ENCODE measurements at regions not wholly inside any gene's neighbourhood (a gene's known extent, or its start where the extent isn't known, plus 50 kb on each side); places are given as distances from the start of the nearest gene placed in this dataset.

DNA sequence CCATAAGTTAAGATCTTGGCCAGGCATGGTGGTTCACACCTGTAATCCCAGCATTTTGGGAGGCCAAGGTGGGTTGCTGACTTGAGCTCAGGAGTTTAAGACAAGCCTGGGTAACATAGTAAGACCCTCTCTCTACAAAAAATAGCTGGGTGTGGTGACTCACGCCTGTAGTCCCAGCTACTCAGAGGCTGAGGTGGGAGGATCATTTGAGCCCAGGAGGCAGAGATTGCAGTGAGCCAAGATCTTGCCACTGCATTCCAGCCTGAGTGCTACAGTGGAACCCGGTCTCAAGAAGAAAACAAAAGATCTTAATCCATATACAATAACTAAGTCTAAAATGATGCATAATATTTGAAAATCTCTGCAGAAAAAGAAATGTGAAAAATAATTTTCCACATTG is 165.5 kb upstream of the NR5A2 start:
- H3F3A ChIP-seq (ENCODE audit: insufficient read depth, low read length), result no peaks in the 10 kb centered on the region
- no peaks in the 10 kb centered on the region for H3K4me1 ChIP-seq (ENCODE audit: insufficient read depth, low read length, severe bottlenecking)

DNA sequence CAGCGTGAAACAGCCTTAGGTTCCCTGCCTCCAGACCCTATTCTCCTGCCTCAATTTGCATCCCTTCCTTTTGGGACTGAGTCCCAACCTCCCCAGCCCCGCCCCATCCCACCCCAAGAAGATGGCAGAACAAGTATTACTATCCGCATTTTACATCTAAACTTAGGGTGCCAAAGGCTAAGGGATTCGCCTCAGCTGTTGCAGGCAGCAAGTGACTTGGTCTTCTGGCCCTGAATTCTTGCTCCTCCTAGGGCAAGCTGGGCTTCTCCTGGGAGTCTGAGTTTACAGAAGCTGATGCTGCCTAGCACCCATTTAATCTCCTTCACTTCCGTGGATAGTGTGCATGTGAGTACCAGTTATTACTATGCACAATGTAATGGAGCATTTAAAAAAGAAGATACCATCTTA is 161.3 kb upstream of the NR5A2 start:
- H3K9me2 ChIP-seq (ENCODE audit: low read depth, low read length), result no peaks in the 10 kb centered on the region
- no peak overlapping the region for H2AFZ ChIP-seq (ENCODE audit: low read length)

More for the DNA sequence above, 165.5 kb upstream of the NR5A2 start:
- Histone ChIP-seq H3K4me2 (ENCODE audit: low read length) (no peak overlapping the region), H3K9me3 (ENCODE audit: low read length) (no peaks in the 10 kb centered on the region), H3K9me2 (ENCODE audit: low read depth, low read length) (no peaks in the 10 kb centered on the region), H3K79me2 (ENCODE audit: insufficient read depth, low read length) (no peaks in the 10 kb centered on the region), H3K27me3 (ENCODE audit: insufficient read depth, low read length) (no peaks in the 10 kb centered on the region), H3K9ac (ENCODE audit: low read length) (no peak overlapping the region), H3K27ac (ENCODE audit: low read depth, low read length, poor library complexity, severe bottlenecking) (no peak overlapping the region), H4K20me1 (ENCODE audit: insufficient read depth, low read length) (no peaks in the 10 kb centered on the region), H2AFZ (ENCODE audit: low read length) (no peak overlapping the region), H3K4me3 (ENCODE audit: low read depth, low read length, poor library complexity, severe bottlenecking) (no peak overlapping the region), H3K36me3 (ENCODE audit: insufficient read depth, low read length) (no peaks in the 10 kb centered on the region)
- no peak for TF ChIP-seq EZH2 (IDR thresholded peaks at IDR 0.05; ENCODE audit: borderline replicate concordance, low read length)
- TF ChIP-seq, protein P1, sequence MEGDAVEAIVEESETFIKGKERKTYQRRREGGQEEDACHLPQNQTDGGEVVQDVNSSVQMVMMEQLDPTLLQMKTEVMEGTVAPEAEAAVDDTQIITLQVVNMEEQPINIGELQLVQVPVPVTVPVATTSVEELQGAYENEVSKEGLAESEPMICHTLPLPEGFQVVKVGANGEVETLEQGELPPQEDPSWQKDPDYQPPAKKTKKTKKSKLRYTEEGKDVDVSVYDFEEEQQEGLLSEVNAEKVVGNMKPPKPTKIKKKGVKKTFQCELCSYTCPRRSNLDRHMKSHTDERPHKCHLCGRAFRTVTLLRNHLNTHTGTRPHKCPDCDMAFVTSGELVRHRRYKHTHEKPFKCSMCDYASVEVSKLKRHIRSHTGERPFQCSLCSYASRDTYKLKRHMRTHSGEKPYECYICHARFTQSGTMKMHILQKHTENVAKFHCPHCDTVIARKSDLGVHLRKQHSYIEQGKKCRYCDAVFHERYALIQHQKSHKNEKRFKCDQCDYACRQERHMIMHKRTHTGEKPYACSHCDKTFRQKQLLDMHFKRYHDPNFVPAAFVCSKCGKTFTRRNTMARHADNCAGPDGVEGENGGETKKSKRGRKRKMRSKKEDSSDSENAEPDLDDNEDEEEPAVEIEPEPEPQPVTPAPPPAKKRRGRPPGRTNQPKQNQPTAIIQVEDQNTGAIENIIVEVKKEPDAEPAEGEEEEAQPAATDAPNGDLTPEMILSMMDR (IDR thresholded peaks at IDR 0.05; ENCODE audit: low read length), result no peak

DNA sequence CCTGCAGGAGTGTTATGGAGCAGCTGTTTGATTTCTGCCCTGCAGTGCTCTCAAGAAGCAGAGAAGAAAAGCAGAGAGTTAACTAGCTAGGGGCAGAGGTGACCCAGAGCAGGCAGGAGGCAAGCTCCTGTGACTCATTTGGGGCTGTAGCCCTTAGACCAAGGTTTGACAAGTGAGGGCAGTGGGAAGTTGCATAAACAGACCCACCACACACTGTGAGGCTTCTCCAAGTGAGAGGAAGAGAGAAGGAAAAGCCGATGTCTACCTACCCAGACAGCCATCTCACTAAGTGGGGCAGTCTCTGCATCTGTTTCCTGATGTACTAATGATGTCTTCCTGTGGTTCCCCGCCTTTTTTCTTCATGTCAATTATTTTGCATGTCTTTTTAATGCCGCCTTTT is 159.9 kb upstream of the NR5A2 start:
- no peaks in the 10 kb centered on the region for H3F3A ChIP-seq (ENCODE audit: insufficient read depth, low read length)
- no peak overlapping the region for H3K4me2 ChIP-seq (ENCODE audit: low read length)
- no peak overlapping the region for H3K4me3 ChIP-seq (ENCODE audit: low read depth, low read length, poor library complexity, severe bottlenecking)
- no peak for TF ChIP-seq EZH2 (IDR thresholded peaks at IDR 0.05; ENCODE audit: borderline replicate concordance, low read length)
- TF ChIP-seq, protein P1 (IDR thresholded peaks at IDR 0.05; ENCODE audit: low read length), result no peak
- H3K36me3 ChIP-seq (ENCODE audit: insufficient read depth, low read length), result no peaks in the 10 kb centered on the region
- no peak overlapping the region for H2AFZ ChIP-seq (ENCODE audit: low read length)
- no peaks in the 10 kb centered on the region for H4K20me1 ChIP-seq (ENCODE audit: insufficient read depth, low read length)
- H3K27ac ChIP-seq (ENCODE audit: low read depth, low read length, poor library complexity, severe bottlenecking), result no peak overlapping the region
- no peak overlapping the region for H3K9ac ChIP-seq (ENCODE audit: low read length)
- no peaks in the 10 kb centered on the region for H3K9me2 ChIP-seq (ENCODE audit: low read depth, low read length)
- no peaks in the 10 kb centered on the region for H3K79me2 ChIP-seq (ENCODE audit: insufficient read depth, low read length)
- H3K27me3 ChIP-seq (ENCODE audit: insufficient read depth, low read length), result no peaks in the 10 kb centered on the region
- H3K9me3 ChIP-seq (ENCODE audit: low read length), result no peaks in the 10 kb centered on the region
- H3K4me1 ChIP-seq (ENCODE audit: insufficient read depth, low read length, severe bottlenecking), result no peaks in the 10 kb centered on the region

More for the DNA sequence above, 161.3 kb upstream of the NR5A2 start:
- Histone ChIP-seq H3F3A (ENCODE audit: insufficient read depth, low read length) (no peaks in the 10 kb centered on the region), H3K9ac (ENCODE audit: low read length) (no peak overlapping the region), H3K36me3 (ENCODE audit: insufficient read depth, low read length) (no peaks in the 10 kb centered on the region), H3K9me3 (ENCODE audit: low read length) (no peaks in the 10 kb centered on the region), H3K4me1 (ENCODE audit: insufficient read depth, low read length, severe bottlenecking) (no peaks in the 10 kb centered on the region), H3K79me2 (ENCODE audit: insufficient read depth, low read length) (no peaks in the 10 kb centered on the region), H4K20me1 (ENCODE audit: insufficient read depth, low read length) (no peaks in the 10 kb centered on the region), H3K4me2 (ENCODE audit: low read length) (no peak overlapping the region), H3K27me3 (ENCODE audit: insufficient read depth, low read length) (no peaks in the 10 kb centered on the region), H3K27ac (ENCODE audit: low read depth, low read length, poor library complexity, severe bottlenecking) (no peak overlapping the region), H3K4me3 (ENCODE audit: low read depth, low read length, poor library complexity, severe bottlenecking) (no peak overlapping the region)
- TF ChIP-seq, protein P1 (IDR thresholded peaks at IDR 0.05; ENCODE audit: low read length), result no peak
- no peak for TF ChIP-seq EZH2 (IDR thresholded peaks at IDR 0.05; ENCODE audit: borderline replicate concordance, low read length)

Measured in OCI-LY1 (cell line).